HG02970 (cell line): ENCODE measurements at regions not wholly inside any gene's neighbourhood (a gene's known extent, or its start where the extent isn't known, plus 50 kb on each side); places are given as distances from the start of the nearest gene placed in this dataset.

Experiments used
- ATAC-seq: cut with Tn5 transposase; IDR thresholded peaks from one replicate; pipeline ENCODE4 v1.9.1; 2021; ENCODE audit warnings: mild to moderate bottlenecking, moderate library complexity, moderate number of reproducible peaks; ENCODE audit not compliant: unreplicated experiment, low FRiP score

DNA sequence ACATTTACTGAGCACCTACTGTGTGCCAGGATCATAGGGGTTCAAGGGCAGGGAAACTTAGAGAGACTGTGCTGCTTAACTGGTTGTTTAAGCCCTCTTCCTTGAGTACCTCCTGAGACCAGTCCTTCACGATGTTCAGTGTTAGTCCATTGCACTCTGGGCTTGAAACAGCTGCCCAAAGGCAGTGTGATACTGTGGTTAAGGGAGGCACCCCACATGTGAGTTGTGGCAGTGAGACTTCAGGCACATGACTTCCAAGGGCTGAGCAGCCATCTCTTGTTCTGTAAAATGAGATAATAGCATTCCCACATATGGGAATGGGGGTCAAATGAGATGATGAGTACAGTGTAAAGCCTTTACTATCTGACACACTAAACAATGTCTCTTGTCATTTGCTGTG lies 75.1 kb downstream of the LINGO1 start:
- ATAC-seq: no peak

DNA sequence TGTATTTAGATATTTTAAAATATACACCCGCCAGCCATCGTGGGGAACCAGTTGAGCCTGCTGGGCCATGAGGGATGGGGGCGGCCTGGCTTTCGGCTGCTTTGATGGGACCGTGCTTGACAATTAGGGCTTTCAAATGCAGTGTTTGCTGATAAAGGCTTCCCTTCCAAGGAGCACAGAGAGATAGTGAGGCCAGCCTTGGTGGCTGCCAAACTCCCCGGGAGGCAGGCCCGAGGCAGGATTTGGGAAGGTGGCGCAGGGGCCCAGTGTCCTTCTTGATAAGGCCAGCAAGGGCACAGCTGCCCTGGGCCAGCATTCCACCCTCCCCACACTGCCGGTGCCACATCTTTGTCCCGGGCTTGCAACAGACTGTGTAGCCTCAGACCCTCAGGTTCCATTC lies 75.6 kb downstream of the LINGO1 start:
- ATAC-seq: no peak

DNA sequence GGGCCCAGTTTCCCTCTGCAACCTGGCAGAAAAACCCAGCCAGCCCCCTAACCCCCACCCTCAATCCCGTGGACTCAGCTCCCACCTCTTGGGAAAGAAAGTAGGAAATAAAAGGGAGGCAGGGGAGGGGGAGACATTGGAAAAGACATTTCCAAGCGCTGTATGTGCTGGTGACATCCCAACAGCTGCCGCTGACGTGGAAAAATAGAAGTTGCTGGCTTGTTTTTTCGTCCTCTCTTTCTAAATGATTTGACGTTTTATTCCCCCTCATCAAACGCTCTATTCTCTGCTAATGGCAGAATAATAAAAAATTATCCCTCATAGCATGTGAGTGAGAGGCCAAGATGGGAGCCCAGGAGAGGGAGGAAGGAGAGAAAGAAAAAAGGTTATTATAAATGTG lies 76.1 kb downstream of the LINGO1 start:
- no peak for ATAC-seq

DNA sequence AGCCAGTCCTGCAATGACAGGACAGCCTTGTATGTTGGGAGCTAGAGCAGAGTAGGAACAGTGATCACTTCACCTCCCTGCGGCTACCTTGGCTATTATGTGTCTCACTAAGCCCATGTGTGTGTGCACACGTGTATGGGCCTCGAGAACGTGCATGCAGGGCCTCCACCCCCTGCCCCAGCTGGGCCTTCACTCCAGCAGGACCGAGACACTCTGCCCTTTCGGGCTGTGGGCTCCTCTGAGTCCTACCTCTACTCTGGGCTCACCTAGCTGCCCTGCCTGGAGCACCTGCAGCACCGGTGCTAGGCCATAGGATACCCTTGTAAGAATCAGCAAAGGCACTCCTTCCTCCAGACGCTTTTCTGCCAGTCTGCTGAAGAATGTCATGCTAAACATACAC lies 77.5 kb downstream of the LINGO1 start:
- ATAC-seq: no peak

DNA sequence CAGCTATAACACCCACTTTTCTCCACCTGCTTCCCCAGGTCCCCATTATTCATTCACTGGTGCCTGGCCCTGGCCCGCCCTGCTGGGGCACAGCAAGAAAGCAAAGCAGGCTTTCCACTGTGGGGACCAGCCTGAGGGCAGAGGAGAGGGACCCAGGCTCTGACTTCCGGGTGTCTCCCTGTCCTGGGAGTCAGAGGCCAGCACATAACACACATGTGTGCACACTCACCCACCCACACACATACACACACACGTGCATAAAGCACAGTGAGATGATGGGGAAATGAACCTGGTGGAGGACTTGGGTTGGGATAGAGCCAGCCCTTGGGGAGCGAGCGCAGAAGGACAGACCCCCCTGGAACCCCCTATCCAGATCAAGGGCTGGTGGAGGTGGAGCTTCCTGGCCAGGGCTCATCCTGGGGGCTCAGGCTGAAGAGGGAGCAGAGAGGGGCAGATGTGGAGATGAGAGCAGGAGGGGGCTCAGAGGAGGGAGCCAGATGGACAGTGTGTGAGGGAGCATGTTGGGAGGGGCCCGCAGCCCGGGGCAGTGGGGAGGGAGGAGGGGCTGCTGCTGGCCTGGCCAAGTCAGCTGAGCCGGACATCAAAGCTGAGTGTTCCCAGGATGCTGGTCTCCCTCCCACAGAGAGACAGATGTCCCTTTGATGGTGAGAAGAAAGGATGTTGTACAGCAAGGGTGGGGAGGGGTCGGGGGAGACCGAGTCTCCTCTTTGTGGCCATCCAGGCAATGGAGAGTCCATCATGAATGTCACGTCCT lies 78.2 kb downstream of the LINGO1 start:
- ATAC-seq: no peak

DNA sequence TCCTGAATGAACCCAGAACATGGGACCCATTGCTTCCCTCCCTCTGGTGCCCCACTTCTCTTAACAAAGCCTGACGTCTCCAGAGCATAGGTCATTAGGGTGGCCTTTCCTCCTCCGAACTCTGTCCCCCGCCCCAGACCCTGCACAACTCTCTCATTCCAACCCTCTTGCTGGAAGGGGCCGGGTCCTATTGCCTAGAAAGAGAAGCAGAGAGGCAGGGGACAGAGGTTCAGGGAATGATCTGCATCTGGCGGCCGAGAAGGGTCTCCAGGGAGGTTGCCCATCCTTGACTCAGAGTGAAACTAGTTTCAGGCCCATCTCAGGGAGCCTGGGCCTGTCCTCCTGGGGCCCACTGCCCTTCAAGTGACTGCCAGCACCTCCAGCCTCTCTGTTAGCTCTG lies 79.0 kb downstream of the LINGO1 start:
- no peak for ATAC-seq

DNA sequence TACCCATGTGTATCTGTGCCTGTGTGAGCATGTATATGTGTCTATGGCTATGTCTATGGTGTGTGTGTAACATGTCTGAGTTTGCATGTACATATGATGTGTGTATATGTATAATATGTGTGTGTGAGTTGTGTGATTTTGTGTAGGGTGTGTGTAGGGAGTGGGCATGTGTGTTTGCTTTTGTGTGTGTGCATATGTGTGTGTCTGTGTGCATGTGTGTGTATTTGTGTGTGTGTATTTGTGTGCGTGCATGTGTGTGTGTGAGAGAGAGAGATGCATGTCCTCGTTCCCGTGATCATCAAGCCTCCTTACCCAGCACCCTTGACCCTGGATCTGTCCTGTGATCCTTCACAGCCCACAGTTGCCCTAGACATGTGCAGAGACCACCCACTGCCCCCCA lies 79.5 kb downstream of the LINGO1 start:
- no peak for ATAC-seq

DNA sequence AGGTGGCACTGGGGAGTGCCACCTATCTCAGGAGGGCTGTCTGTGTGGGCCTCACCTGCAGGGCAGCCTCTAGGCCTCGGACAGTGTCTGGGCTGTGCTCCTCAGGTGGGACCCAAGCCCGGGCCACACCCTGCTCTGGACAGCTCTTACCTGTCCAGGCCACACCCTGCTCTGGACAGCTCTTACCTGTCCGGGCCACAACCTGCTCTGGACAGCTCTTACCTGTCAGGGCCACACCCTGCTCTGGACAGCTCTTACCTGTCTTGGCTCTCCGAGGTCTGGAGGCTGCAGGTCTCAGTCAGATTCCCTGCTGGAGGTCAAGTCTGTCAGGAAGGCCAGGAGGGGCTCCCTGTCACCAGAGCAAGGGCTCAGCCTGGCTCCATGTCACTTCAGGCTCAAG lies 80.6 kb downstream of the LINGO1 start:
- no peak for ATAC-seq

DNA sequence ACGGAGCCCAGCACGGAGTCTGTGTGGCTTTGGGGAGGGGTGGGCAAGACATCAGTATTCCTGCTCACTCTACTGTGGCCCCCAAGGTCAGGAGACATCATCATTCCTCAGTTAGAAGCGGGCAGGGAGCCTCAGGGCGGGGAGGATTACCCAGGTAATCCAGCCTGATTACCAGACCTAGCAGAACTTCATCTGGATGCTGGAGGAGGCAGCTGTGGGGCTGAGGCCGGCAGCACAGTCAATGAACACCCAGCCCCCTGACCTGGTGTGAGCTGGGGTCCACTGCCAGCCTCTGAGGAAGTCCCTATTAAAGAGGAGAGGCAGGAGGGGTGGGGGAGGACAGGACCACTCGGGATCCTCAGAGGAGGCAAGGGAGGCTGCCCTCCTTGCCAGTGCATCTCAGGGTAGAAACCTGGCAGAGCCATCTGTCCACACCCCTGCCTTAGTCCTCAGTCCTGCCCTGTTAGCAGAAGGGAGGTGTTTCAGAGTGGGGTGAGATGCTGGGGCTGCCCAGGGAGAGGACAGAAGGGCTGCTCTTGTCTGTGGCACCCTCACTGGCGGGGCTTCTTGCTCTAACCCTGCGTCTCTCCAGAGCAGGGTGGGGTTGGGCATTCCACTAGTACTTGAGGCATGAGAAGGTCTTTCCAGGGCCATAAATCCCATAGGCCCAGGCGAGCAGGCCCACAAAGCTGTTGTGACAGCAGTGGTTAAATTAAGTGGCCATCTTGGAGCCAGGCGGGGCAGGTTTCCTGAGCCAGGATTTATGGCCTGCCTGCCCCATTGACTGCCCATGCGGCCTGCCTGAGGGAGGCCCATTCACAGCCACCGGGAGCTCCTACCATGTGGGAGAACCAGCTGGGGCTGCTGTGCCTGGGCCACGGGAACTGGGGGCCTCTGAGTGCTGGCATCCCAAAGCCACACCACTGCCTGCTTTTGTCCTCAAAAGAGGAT lies 82.1 kb downstream of the LINGO1 start:
- no peak for ATAC-seq

DNA sequence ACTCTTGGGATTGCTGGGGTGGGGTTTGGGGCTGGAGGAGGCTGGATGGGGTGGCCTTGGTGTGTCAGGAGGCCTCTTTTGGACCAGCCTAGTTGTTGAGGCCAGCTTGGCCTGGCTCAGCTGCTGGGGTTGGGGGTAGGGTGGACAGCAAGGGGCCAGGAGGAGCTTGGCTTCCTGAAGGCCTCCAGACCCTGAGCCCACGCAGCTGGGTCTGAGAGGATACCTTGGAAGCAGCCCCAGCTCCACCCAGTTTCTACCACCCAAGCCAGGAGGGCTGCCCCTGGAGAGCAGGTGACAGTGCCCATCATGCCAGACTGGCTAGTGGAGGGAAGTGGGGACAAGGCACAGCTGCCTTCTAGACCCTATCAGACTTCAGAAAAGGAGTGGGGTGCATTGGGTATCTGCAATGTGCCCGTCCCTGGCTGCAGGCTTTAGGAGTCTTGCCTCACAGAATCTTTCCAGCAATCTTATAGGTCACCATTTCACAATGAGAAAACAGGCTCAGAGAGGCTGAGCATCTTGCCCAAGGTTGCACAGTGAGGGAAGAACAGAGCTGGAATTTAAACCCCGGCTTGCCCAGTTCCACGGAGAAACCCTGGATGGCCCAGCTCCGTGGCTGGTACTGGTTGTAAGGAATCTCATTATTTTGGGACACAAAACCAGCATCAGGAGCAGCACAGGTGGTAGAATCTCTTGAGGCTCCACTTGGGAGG lies 83.0 kb downstream of the LINGO1 start:
- no peak for ATAC-seq

DNA sequence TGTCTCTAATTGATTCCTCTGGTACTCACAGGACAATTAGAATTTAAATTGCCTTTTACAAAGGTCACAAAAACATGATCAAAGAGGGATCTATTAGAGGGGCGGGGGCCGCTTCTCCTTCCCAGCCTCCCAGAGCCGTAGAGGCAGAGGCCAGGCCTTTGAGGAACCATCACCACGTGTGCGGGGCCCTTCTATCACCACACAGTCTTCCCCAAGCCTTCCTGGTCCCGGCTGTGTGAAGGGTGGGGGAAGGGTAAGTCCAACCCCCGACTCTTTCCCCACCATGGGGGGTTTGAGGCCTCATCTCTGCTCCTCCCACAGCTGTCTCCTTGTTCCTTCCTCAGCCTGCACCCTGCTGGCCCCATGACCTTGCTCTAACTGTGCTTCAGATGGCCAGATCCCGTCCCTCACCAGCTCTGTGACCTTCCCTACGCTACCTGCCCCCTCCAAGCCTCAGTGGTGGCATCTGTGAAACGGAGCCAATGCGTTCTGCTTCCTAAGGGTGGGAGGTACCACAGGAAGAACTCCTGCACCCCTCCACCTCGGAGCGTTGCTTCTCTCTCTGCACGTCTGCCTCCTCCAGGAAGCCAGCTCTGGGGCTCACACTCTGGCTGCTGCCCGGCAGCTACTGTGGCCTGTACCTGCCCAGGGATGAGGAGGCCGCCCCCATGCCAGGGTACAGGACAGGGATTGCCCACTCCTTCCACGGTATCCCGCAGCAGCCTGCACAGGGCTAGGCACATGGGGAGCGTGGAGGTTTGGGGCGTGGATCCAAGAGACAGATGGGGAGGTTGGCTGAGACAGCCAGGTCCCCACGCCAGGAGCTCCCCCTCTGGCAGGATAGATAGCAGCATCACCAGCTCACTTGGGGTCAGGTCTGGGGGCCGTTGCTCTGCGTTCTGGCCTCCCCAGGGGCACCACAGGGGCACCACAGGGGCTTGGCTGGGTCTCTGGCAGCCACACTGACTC lies 83.8 kb downstream of the LINGO1 start:
- no peak for ATAC-seq

DNA sequence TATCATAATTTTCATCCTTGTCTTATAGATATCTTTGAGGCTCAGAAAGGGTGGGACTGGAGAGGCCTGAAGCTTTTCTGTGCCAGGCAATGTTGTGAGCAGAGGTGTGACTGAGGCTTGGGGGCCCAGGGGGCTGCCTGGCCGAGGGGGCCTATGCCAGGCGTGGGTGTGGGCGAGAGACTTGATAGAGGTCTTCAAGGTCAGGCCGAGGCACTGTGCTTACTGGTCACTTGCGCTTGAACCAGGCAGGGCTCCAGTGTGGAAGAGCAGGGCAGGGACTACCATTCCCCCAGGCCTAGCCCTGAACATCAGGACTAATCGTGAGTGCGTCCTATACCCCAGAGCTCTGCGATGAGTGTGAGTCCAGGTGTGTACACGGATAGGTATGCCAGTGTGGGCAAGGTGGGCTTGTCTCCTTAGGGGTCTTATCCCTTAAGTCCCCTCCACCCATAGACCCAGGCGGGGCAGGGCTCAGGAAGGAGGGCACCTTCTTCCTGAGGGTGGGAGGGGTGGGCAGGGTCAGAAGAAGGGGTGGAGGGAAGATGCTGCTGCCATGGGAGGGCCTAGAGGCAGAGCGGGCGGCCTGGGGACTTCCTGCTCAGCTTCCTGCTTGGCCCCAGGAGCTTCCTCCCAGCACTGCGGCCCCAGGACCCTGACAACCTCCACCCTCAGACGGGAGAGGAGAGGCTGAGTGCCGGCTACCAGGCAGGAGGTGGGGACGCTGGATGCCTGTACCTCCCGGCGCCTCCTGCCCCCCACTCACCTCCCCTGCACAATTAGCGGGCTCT lies 84.7 kb downstream of the LINGO1 start:
- ATAC-seq: no peak

DNA sequence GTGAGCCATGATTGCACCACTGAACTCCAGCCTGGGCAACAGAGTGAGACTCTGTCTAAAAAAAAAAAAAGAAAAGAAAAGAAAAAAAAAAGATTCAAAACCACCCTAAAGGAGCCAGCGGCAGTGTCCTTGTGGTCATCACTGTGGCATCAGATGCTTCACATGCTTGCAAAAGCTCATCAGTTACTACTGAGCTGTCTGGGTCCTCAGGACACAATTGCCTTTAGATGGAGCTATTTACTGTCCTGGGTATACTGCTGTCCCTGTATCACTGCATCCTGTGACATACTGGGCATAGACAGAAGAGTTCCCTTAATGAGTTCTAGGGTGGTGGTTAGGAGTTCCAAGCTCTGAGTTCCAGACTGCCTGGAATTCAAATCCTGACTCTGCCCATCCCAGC lies 85.8 kb downstream of the LINGO1 start:
- ATAC-seq: no peak

DNA sequence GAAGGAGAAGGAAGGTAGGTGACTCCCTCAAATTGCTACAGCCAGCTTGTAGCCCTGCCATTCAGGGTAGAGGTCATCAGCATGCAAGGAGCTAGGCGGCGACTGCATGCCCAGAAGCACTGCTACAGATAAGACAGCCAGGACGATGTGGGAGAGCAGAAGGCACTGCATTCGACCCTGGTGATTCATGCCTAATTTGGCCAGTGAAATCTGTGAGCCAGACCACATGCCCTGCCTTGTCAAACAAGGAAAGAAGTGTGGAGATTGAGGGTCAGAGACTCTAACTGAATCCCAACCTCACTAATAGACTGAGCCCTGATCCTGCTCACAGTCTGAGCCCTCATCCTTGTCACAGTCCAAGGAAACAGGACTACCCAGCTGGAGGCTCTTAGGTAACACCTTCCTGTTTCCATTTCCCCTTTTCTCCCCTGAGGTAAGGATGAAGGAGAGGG lies 86.6 kb downstream of the LINGO1 start:
- no peak for ATAC-seq

DNA sequence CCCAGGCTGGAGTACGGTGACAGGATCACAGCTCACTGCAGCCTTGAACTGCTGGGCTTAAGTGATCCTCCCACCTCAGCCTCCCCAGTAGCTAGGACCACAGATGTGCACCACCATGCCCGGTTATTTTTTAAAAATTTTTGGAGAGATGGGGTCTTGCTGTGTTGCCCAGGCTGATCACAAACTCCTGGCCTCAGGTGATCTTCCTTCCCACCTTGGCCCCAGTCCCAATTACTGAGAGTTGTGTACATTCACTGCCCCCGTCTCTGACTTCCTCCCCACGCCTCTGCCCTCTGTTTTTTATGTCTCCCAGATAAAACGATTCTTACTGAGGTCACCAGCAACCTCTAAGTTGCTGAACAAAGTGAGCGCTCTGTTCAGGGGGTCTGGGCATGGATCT lies 87.7 kb downstream of the LINGO1 start:
- no peak for ATAC-seq

DNA sequence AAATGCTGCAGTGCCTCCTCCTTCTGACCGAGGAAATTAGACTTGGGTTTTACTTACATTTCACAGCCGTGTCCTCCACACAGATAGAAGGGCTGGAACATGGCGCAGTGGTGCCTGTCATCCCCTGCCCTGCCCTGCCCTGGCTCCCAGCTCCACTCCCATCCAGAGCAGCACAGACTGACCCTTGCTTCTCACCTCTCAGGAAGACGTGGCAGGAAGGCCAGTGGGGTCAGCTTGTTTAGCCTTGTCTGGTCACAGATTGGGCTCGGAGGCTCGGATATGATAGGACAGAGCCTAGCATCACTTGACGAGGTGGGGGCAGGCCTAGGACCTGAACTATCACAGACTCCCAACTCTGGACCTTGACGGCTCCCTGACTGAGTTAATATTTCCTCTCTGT lies 88.5 kb downstream of the LINGO1 start:
- no peak for ATAC-seq

DNA sequence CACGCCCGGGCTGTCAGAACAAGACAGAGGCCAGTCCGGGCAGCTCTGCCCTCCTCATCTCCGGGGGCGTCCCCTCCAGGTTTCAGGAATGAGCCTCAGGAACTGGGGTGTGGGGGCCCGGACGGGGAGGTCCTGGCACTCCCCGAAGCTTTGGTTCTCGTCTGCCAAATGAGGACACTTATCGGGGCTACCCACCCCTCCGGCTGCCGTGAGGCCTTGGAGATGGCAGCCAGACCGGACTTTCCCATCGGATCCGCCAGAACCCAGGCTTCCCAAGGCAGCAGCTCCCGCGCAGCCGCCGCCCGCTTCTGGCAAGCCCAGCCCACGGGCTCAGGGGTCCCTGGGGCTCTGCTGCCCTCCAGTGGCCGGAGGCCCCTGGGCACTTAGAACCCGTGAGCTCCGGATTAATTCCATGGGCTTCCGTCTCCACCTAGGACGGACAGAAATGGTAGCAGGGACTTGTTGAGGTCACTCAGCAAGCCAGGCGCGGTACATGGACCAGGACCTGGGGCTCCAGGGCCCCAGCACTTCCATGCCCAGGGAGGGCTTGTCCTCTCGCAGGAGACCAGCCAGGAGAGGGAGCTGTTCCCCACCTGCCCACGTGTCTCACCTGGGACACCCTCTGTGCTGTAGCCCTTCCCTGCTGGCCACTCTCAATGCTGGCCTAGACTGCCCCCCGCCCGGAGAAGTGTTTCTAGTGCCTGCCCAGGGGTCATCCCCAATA lies 89.4 kb downstream of the LINGO1 start:
- ATAC-seq: peak; percentile 69

DNA sequence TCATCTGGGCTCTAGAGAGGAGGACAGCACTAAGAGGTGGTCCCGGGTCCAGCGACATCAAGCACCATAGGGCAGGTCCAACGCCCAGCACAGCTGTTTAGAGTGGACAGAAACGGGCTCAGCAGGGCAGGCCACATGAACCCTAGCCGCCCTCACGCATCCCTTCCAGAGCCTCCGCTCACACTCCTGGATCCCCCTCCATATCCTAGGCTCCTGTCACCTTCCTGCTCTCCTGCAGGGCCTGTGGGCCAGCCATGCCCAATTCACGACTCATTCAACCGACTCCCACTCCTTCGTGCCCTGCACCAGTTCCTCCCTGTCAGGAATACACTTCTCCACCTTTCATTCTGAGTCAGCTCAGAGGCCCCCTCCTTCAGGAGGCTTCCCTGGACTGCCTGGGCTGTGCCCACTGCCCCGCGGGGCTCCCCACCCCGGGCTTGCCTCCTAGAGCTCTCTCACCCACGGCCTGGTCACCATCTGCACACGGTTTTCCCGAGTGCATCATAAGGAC lies 90.2 kb downstream of the LINGO1 start:
- ATAC-seq: no peak
